ENCODE measurements at regions not wholly inside any gene's neighbourhood (a gene's known extent, or its start where the extent isn't known, plus 50 kb on each side); places are given as distances from the start of the nearest gene placed in this dataset.

- TF ChIP-seq CTCF (conservative IDR thresholded peaks at IDR 0.05): no peak
- no peak for TF ChIP-seq ZFX (IDR thresholded peaks at IDR 0.05)
Observed at GRCh38 chr1:163574119-163574518, 252.4 kb downstream of the NUF2 start.
